Fibroblast of lung (primary cell): ENCODE measurements at regions not wholly inside any gene's neighbourhood (a gene's known extent, or its start where the extent isn't known, plus 50 kb on each side); places are given as distances from the start of the nearest gene placed in this dataset.

ENCODE experiments used
- DNase-seq, 2 donors: peaks; one replicate each; pipeline versions ENCODE4 v3.0.0 to v3.0.0-alpha.2; 2010; ENCODE audit warnings: low read depth in 2 of 2
- H2AFZ ChIP-seq: 2 replicates; pipeline ENCODE4 v1.5.1; 2012; ENCODE audit warnings: low read length, control low read depth, inconsistent platforms
- H3K27ac ChIP-seq: 2 replicates; pipeline ENCODE4 v1.5.1; 2011; ENCODE audit warnings: low read length, control low read depth; ENCODE audit not compliant: insufficient read depth
- H3K27me3 ChIP-seq: 2 replicates; pipeline ENCODE4 v1.5.1; 2011; ENCODE audit warnings: mild to moderate bottlenecking, low read length; ENCODE audit not compliant: control insufficient read depth, insufficient read depth
- H3K36me3 ChIP-seq: 2 replicates; pipeline ENCODE4 v1.5.1; 2011; ENCODE audit warnings: low read length; ENCODE audit not compliant: control insufficient read depth, insufficient read depth
- H3K4me1 ChIP-seq: 2 replicates; pipeline ENCODE4 v1.5.1; 2011; ENCODE audit warnings: low read length; ENCODE audit not compliant: control insufficient read depth, insufficient read depth; ENCODE audit errors: extremely low read depth
- H3K4me2 ChIP-seq: 2 replicates; pipeline ENCODE4 v1.5.1; 2011; ENCODE audit warnings: low read length, control low read depth; ENCODE audit not compliant: insufficient read depth; ENCODE audit errors: extremely low read depth
- H3K4me3 ChIP-seq, 4 experiments: fragments of 200-600 bp in 1 of 4; sonication (generic) in 1 of 4; replicated peaks in 1 of 4; 2 replicates each; pipeline ENCODE4 v1.5.1; 2011 to 2016; ENCODE audit warnings: low read length in 4 of 4, low read depth in 3 of 4, mild to moderate bottlenecking in 3 of 4, control low read depth in 2 of 4, inconsistent platforms in 1 of 4, mixed read lengths in 1 of 4; ENCODE audit not compliant: insufficient read depth in 1 of 4; ENCODE audit errors: control extremely low read depth in 1 of 4
- H3K79me2 ChIP-seq: 2 replicates; pipeline ENCODE4 v1.5.1; 2012; ENCODE audit warnings: mild to moderate bottlenecking, low read length, inconsistent platforms; ENCODE audit not compliant: control insufficient read depth, insufficient read depth
- H3K9ac ChIP-seq: 2 replicates; pipeline ENCODE4 v1.5.1; 2011; ENCODE audit warnings: mild to moderate bottlenecking, low read length, control low read depth; ENCODE audit not compliant: insufficient read depth
- H3K9me3 ChIP-seq: 2 replicates; pipeline ENCODE4 v1.5.1; 2012; ENCODE audit warnings: low read depth, low read length; ENCODE audit not compliant: control insufficient read depth, insufficient read depth
- H4K20me1 ChIP-seq: 2 replicates; pipeline ENCODE4 v1.5.1; 2011; ENCODE audit warnings: low read length; ENCODE audit not compliant: control insufficient read depth, insufficient read depth; ENCODE audit errors: extremely low read depth
- CTCF ChIP-seq, 2 donors: IDR thresholded peaks in 1 of 2; conservative IDR thresholded peaks in 1 of 2; 1 replicate in 1 of 2; 2 replicates in 1 of 2; pipeline ENCODE4 v1.5.1; 2011 to 2012; ENCODE audit warnings: low read length in 2 of 2, control low read depth in 1 of 2, inconsistent platforms in 1 of 2, low read depth in 1 of 2, mild to moderate bottlenecking in 1 of 2
- EZH2 ChIP-seq: IDR thresholded peaks from 2 replicates; pipeline ENCODE4 v1.5.1; 2012; ENCODE audit warnings: low read length, control low read depth, mild to moderate bottlenecking; ENCODE audit errors: missing control alignments

GRCh38 chr13:59422646-59423045, 741.1 kb downstream of the DIAPH3 start:
- H3K79me2 ChIP-seq: no peaks in the 10 kb centered on the region
- no peaks in the 10 kb centered on the region for H4K20me1 ChIP-seq
- no peak for DNase-seq
- no peaks in the 10 kb centered on the region for H3K27me3 ChIP-seq
- TF ChIP-seq CTCF (conservative IDR thresholded peaks at IDR 0.05 in 1 of 2, IDR thresholded peaks at IDR 0.05 in 1 of 2; ENCODE audit: low read depth in 1 of 2, low read length in 2 of 2) (no peak), EZH2 (no peak)
- H3K4me3 ChIP-seq: no peak overlapping the region
- no peak overlapping the region for H3K4me2 ChIP-seq
- H3K9me3 ChIP-seq: no peaks in the 10 kb centered on the region
- no peaks in the 10 kb centered on the region for H3K36me3 ChIP-seq
- no peak overlapping the region for H2AFZ ChIP-seq
- no peak overlapping the region for H3K27ac ChIP-seq
- peaks cover 8% of the 10 kb centered on the region for H3K4me1 ChIP-seq
- no peak overlapping the region for H3K9ac ChIP-seq

- H3K36me3 ChIP-seq: no peaks in the 10 kb centered on the region
- TF ChIP-seq EZH2: no peak
- no peak for TF ChIP-seq CTCF (conservative IDR thresholded peaks at IDR 0.05 in 1 of 2, IDR thresholded peaks at IDR 0.05 in 1 of 2; ENCODE audit: low read depth in 1 of 2, low read length in 2 of 2)
- H3K79me2 ChIP-seq: no peaks in the 10 kb centered on the region
- no peaks in the 10 kb centered on the region for H3K9me3 ChIP-seq
- DNase-seq: no peak
- H3K4me3 ChIP-seq: no peak overlapping the region
- no peak overlapping the region for H3K4me2 ChIP-seq
- H2AFZ ChIP-seq: no peak overlapping the region
- no peak overlapping the region for H3K9ac ChIP-seq
- H4K20me1 ChIP-seq: no peaks in the 10 kb centered on the region
- H3K4me1 ChIP-seq: peaks cover 8% of the 10 kb centered on the region
- no peak overlapping the region for H3K27ac ChIP-seq
- H3K27me3 ChIP-seq: no peaks in the 10 kb centered on the region
Measured at GRCh38 chr13:59423708-59424340, 739.9 kb downstream of the DIAPH3 start.

GRCh38 chr13:59424661-59425060, 739.1 kb downstream of the DIAPH3 start:
- Histone ChIP-seq H3K4me3 (no peak overlapping the region), H4K20me1 (no peaks in the 10 kb centered on the region), H3K9me3 (no peaks in the 10 kb centered on the region), H3K4me1 (peaks cover 8% of the 10 kb centered on the region), H3K27me3 (no peaks in the 10 kb centered on the region), H3K36me3 (no peaks in the 10 kb centered on the region), H3K4me2 (peak overlapping the region; percentile 63), H3K9ac (no peak overlapping the region), H3K79me2 (no peaks in the 10 kb centered on the region), H2AFZ (no peak overlapping the region), H3K27ac (peak overlapping the region; percentile 82)
- TF ChIP-seq EZH2 (no peak), CTCF (conservative IDR thresholded peaks at IDR 0.05 in 1 of 2, IDR thresholded peaks at IDR 0.05 in 1 of 2; ENCODE audit: low read depth in 1 of 2, low read length in 2 of 2) (no peak)
- peak; percentile 57 to 62 for DNase-seq
